ENCODE measurements at regions not wholly inside any gene's neighbourhood (a gene's known extent, or its start where the extent isn't known, plus 50 kb on each side); places are given as distances from the start of the nearest gene placed in this dataset.

DNA sequence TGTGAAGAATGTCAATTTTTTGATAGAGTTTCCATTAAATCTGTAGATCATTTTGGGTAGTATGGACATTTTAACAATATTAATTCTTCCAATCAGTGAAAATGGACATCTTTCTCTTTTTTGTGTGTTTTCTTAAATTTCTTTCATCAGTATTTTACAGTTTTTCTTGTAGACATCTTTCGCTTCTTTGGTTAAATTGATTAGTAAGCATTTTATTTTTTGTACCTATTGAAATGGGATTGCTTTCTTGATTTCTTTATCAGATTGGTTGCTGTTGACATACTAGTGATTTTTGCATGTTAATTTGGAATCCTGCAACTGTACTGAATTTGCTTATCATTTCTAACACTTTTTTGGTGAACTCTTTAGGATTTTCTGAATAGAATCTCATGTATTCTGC is 683.2 kb upstream of the NCAM2 start:
- dilution Hi-C loops (cut with MboI; ENCODE audit: extremely low pct_ligation_motif_present, low sequenced_read_pairs) (no loop called here), intact Hi-C loops (cut with micrococcal nuclease) (no loop called here)
- Histone ChIP-seq H3K4me2 (ENCODE audit: insufficient read depth, low read length) (no peak overlapping the region), H3K9me1 (replicated peaks; ENCODE audit: control insufficient read depth, extremely low read depth, insufficient read depth, low read length) (no peaks in the 10 kb centered on the region), H3K27me3 (ENCODE audit: control insufficient read depth in 2 of 2, insufficient read depth in 2 of 2, low read length in 2 of 2) (no peaks in the 10 kb centered on the region), H2AFZ (ENCODE audit: low read depth, low read length) (no peak overlapping the region), H3K4me1 (ENCODE audit: control insufficient read depth, extremely low read depth, insufficient read depth, low read length) (no peaks in the 10 kb centered on the region), H3K27ac (ENCODE audit: insufficient read depth, low read depth, low read length) (no peak overlapping the region), H3K9me3 (replicated peaks; ENCODE audit: control insufficient read depth, insufficient read depth, low read length) (peaks cover 2% of the 10 kb centered on the region), H3K9ac (replicated peaks; ENCODE audit: extremely low read depth, insufficient read depth, low read length) (no peak overlapping the region), H3K4me3 (replicated peaks in 1 of 3; ENCODE audit: insufficient read depth in 1 of 3, low read depth in 1 of 3, low read length in 3 of 3) (no peak overlapping the region), H3K79me2 (ENCODE audit: control insufficient read depth, insufficient read depth, low read length) (no peaks in the 10 kb centered on the region), H3K36me3 (ENCODE audit: control insufficient read depth in 2 of 2, extremely low read depth in 1 of 2, insufficient read depth in 2 of 2, low read length in 2 of 2) (no peaks in the 10 kb centered on the region), H4K20me1 (replicated peaks; ENCODE audit: control insufficient read depth, extremely low read depth, insufficient read depth, low read length) (no peaks in the 10 kb centered on the region)
- no TSS peak for BruUV-seq (replicated peaks)
- CTCF ChIA-PET = no interaction called here
- no peak for FAIRE-seq
- no peak for DNase-seq (ENCODE audit: low read depth, low spot score)
- POLR2A ChIA-PET = no interaction called here
- TF ChIP-seq MYC (IDR thresholded peaks at IDR 0.05; ENCODE audit: low read depth, low read length) (no peak), POLR2AphosphoS5 (IDR thresholded peaks at IDR 0.05; ENCODE audit: insufficient read depth, low read depth, low read length) (no peak), JUN (IDR thresholded peaks at IDR 0.05; ENCODE audit: borderline replicate concordance, insufficient read depth, insufficient read length, low read depth) (no peak), FOS (IDR thresholded peaks at IDR 0.05; ENCODE audit: borderline replicate concordance, insufficient read depth, low read length) (no peak), POLR2A (IDR thresholded peaks at IDR 0.05; ENCODE audit: low read depth, low read length) (no peak), GATA2 (IDR thresholded peaks at IDR 0.05; ENCODE audit: insufficient read depth, insufficient read length, low read depth, low read length) (no peak), MAX (IDR thresholded peaks at IDR 0.05; ENCODE audit: insufficient read depth, insufficient read length) (no peak), EZH2 (IDR thresholded peaks at IDR 0.05; ENCODE audit: borderline replicate concordance, low read depth, low read length, severe bottlenecking) (no peak)
- TF ChIP-seq, protein P1, sequence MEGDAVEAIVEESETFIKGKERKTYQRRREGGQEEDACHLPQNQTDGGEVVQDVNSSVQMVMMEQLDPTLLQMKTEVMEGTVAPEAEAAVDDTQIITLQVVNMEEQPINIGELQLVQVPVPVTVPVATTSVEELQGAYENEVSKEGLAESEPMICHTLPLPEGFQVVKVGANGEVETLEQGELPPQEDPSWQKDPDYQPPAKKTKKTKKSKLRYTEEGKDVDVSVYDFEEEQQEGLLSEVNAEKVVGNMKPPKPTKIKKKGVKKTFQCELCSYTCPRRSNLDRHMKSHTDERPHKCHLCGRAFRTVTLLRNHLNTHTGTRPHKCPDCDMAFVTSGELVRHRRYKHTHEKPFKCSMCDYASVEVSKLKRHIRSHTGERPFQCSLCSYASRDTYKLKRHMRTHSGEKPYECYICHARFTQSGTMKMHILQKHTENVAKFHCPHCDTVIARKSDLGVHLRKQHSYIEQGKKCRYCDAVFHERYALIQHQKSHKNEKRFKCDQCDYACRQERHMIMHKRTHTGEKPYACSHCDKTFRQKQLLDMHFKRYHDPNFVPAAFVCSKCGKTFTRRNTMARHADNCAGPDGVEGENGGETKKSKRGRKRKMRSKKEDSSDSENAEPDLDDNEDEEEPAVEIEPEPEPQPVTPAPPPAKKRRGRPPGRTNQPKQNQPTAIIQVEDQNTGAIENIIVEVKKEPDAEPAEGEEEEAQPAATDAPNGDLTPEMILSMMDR (IDR thresholded peaks at IDR 0.05; ENCODE audit: extremely low read depth in 1 of 2, insufficient read depth in 1 of 2, low read depth in 1 of 2, low read length in 2 of 2) = no peak

Measured in endothelial cell of umbilical vein (primary cell).